HG03469 (cell line): ENCODE measurements at regions not wholly inside any gene's neighbourhood (a gene's known extent, or its start where the extent isn't known, plus 50 kb on each side); places are given as distances from the start of the nearest gene placed in this dataset.

Experiments used
- ATAC-seq: cut with Tn5 transposase; IDR thresholded peaks from one replicate; pipeline ENCODE4 v1.9.1; 2021; ENCODE audit warnings: mild to moderate bottlenecking, moderate library complexity, moderate number of reproducible peaks; ENCODE audit not compliant: unreplicated experiment

- ATAC-seq, result no peak
These were observed 1311.5 kb downstream of the TMEM121 start for GRCh38 chr14:106837870-106838269.

GRCh38 chr14:106838991-106839769 lies 1312.8 kb downstream of the TMEM121 start:
- no peak for ATAC-seq

GRCh38 chr14:106840258-106840657 lies 1313.9 kb downstream of the TMEM121 start:
- ATAC-seq, result no peak

GRCh38 chr14:106840991-106841390 lies 1314.6 kb downstream of the TMEM121 start:
- ATAC-seq, result no peak

GRCh38 chr14:106841701-106842100 lies 1315.3 kb downstream of the TMEM121 start:
- no peak for ATAC-seq

- no peak for ATAC-seq
These were observed 1316.3 kb downstream of the TMEM121 start for GRCh38 chr14:106842687-106843086.

GRCh38 chr14:106843386-106843785 lies 1317.0 kb downstream of the TMEM121 start:
- ATAC-seq, result no peak

- no peak for ATAC-seq
These were observed 1317.6 kb downstream of the TMEM121 start for GRCh38 chr14:106843951-106844483.

- ATAC-seq, result no peak
These were observed 1318.4 kb downstream of the TMEM121 start for GRCh38 chr14:106844608-106845285.

GRCh38 chr14:106845286-106846087 lies 1319.1 kb downstream of the TMEM121 start:
- no peak for ATAC-seq

GRCh38 chr14:106846218-106846617 lies 1319.8 kb downstream of the TMEM121 start:
- ATAC-seq, result no peak

GRCh38 chr14:106848330-106849121 lies 1322.1 kb downstream of the TMEM121 start:
- ATAC-seq, result no peak

- ATAC-seq, result no peak
These were observed 1324.8 kb downstream of the TMEM121 start for GRCh38 chr14:106850913-106851825.

- no peak for ATAC-seq
These were observed 1346.4 kb downstream of the TMEM121 start for GRCh38 chr14:106872611-106873446.

GRCh38 chr14:106874350-106874749 lies 1348.0 kb downstream of the TMEM121 start:
- ATAC-seq, result no peak

- no peak for ATAC-seq
These were observed 1349.1 kb downstream of the TMEM121 start for GRCh38 chr14:106875503-106875902.

- ATAC-seq, result no peak
These were observed 1350.3 kb downstream of the TMEM121 start for GRCh38 chr14:106876711-106877110.

GRCh38 chr14:106877517-106877916 lies 1351.1 kb downstream of the TMEM121 start:
- no peak for ATAC-seq
